Suprapubic skin (tissue), 4 donors: ENCODE measurements at regions not wholly inside any gene's neighbourhood (a gene's known extent, or its start where the extent isn't known, plus 50 kb on each side); places are given as distances from the start of the nearest gene placed in this dataset.

Experiments
- DNase-seq, 2 donors: peaks; one replicate each; pipeline ENCODE4 v3.0.0-alpha.2; 2019; ENCODE audit warnings: low spot score in 2 of 2
- H3K27ac ChIP-seq: fragments of 200-600 bp; sonication (generic); one replicate; pipeline ENCODE4 v1.5.1; 2019
- H3K27me3 ChIP-seq: fragments of 200-600 bp; sonication (generic); one replicate; pipeline ENCODE4 v1.5.1; 2019
- H3K36me3 ChIP-seq: fragments of 200-600 bp; sonication (generic); one replicate; pipeline ENCODE4 v1.5.1; 2019
- H3K4me1 ChIP-seq: fragments of 200-600 bp; sonication (generic); one replicate; pipeline ENCODE4 v1.5.1; 2019
- H3K4me3 ChIP-seq: fragments of 200-600 bp; sonication (generic); one replicate; pipeline ENCODE4 v1.5.1; 2019; ENCODE audit warnings: mild to moderate bottlenecking
- H3K9me3 ChIP-seq: fragments of 200-600 bp; sonication (generic); one replicate; pipeline ENCODE4 v1.5.1; 2019
- CTCF ChIP-seq, 2 donors: fragments of 200-600 bp in 1 of 2; fragments of 450-650 bp in 1 of 2; sonication (generic) in 1 of 2; IDR thresholded peaks; one replicate each; pipeline ENCODE4 v1.5.1; 2016 to 2019; ENCODE audit warnings: antibody characterized with exemption in 2 of 2, mild to moderate bottlenecking in 1 of 2, moderate library complexity in 1 of 2
- EP300 ChIP-seq: sonication (generic); formaldehyde crosslinking; IDR thresholded peaks from one replicate; pipeline ENCODE4 v1.6.1; 2017; ENCODE audit warnings: antibody characterized with exemption
- POLR2A ChIP-seq, 2 donors: fragments of 450-650 bp; IDR thresholded peaks; one replicate each; pipeline ENCODE4 v1.6.1; 2017; ENCODE audit warnings: antibody characterized with exemption in 2 of 2, mild to moderate bottlenecking in 2 of 2, moderate library complexity in 2 of 2
- POLR2AphosphoS5 ChIP-seq, 3 donors: sonication (generic); formaldehyde crosslinking; IDR thresholded peaks; one replicate each; pipeline ENCODE4 v1.6.1; 2017; ENCODE audit warnings: antibody characterized with exemption in 3 of 3
- WGBS: methylation state at CpG from one replicate; pipeline ENCODE4 v1.1.5; 2018; 5-methylcytosine and 5-hydroxymethylcytosine counted together

- Histone ChIP-seq H3K36me3 (no peaks in the 10 kb centered on the region), H3K4me1 (peaks cover 33% of the 10 kb centered on the region), H3K4me3 (no peak overlapping the region), H3K27me3 (no peaks in the 10 kb centered on the region), H3K9me3 (no peaks in the 10 kb centered on the region), H3K27ac (no peak overlapping the region)
- DNase-seq, result no peak
- 59% methylated on average over 8 of the region's 8 CpGs for WGBS
- TF ChIP-seq CTCF (IDR thresholded peaks at IDR 0.05), result no peak
- no peak for TF ChIP-seq POLR2AphosphoS5 (IDR thresholded peaks at IDR 0.05)
- TF ChIP-seq EP300, result no peak
- no peak for TF ChIP-seq POLR2A (IDR thresholded peaks at IDR 0.05)
Measured at GRCh38 chr3:11095932-11096265, 58.4 kb upstream of the HRH1 start.

GRCh38 chr3:11096266-11097139 is 57.8 kb upstream of the HRH1 start:
- Histone ChIP-seq H3K27me3 (no peaks in the 10 kb centered on the region), H3K36me3 (no peaks in the 10 kb centered on the region), H3K4me1 (peaks cover 30% of the 10 kb centered on the region), H3K9me3 (no peaks in the 10 kb centered on the region), H3K4me3 (peak overlapping the region; percentile 36), H3K27ac (peak overlapping the region; percentile 75)
- TF ChIP-seq POLR2A (IDR thresholded peaks at IDR 0.05), result no peak
- TF ChIP-seq POLR2AphosphoS5 (IDR thresholded peaks at IDR 0.05), result peak in 1 of 3 donors; percentile 44
- TF ChIP-seq CTCF (IDR thresholded peaks at IDR 0.05), result no peak
- peak; percentile 48 for TF ChIP-seq EP300
- 15% methylated on average over 9 of the region's 23 CpGs for WGBS
- DNase-seq, result peak in 1 of 2 donors; percentile 81

- Histone ChIP-seq H3K4me1 (peaks cover 21% of the 10 kb centered on the region), H3K36me3 (no peaks in the 10 kb centered on the region), H3K27me3 (no peaks in the 10 kb centered on the region), H3K4me3 (no peak overlapping the region), H3K9me3 (no peaks in the 10 kb centered on the region), H3K27ac (no peak overlapping the region)
- no peak for TF ChIP-seq EP300
- DNase-seq, result no peak
Measured at GRCh38 chr3:11099306-11099705, 55.0 kb upstream of the HRH1 start.
